ENCODE measurements at regions not wholly inside any gene's neighbourhood (a gene's known extent, or its start where the extent isn't known, plus 50 kb on each side); places are given as distances from the start of the nearest gene placed in this dataset.

DNA sequence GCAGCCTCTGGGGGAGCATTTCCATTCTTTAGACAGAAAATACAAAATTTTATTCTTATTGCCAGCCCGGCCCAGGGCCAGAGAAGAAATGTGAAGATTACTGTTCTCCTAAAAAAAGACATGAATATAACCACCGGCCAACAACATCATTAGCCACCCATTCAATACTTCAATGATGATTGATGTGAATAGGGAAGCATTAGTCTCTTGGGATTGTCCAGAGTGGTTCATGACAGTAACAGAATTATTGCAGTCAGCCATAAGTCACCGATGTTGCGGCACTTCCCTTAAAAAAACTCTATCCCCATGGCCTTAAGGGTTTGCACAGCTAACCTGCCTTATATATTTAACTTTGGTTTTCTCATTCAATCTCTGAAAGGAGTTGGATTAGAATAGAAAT is 418.7 kb downstream of the CENPC start:
- no peak for DNase-seq (ENCODE audit: low read depth in 3 of 3, low spot score in 2 of 3)

- no peak for DNase-seq (ENCODE audit: low read depth in 3 of 3, low spot score in 2 of 3)
These were observed 419.4 kb downstream of the CENPC start for GRCh38 chr4:67125636-67126514.

DNA sequence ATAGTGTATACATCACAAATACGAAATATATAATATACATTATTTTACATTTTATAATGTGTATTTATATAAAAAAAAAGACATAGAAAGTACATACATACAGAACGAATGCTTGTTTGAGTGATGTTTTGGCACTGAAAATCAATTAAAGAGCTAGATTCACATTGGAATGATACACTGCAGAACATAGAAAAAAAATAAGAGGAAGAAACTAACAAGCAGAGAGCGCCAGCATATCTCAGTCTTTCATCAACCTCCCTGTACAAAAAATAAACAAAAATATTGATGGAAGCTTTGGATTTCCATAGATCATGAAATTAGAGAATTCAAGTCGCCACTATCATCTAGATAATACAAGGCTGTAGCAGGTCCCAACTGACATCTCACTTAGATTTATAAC is 420.6 kb downstream of the CENPC start:
- DNase-seq (ENCODE audit: low read depth in 3 of 3, low spot score in 2 of 3) = no peak

- DNase-seq (ENCODE audit: low read depth in 3 of 3, low spot score in 2 of 3) = no peak
These were observed 423.3 kb downstream of the CENPC start for GRCh38 chr4:67122029-67122428.

DNA sequence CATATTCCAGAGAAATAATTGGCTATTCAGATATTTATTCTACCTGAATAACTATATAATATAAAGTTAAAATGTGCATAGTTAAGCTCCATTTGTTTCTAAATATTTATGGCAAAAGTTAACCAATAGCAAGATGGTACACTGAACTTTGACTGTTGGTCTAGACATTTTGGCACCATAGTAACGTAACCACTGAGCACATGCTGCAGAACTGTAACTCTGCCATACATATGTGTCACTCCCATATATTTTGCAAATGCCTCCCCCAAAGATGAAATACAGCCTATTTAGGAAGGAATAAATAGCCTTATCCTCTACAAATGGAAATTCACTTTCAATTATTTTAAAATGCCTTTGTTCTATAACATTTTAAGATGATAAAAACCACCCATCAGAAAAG is 424.9 kb downstream of the CENPC start:
- no peak for DNase-seq (ENCODE audit: low read depth in 3 of 3, low spot score in 2 of 3)

DNA sequence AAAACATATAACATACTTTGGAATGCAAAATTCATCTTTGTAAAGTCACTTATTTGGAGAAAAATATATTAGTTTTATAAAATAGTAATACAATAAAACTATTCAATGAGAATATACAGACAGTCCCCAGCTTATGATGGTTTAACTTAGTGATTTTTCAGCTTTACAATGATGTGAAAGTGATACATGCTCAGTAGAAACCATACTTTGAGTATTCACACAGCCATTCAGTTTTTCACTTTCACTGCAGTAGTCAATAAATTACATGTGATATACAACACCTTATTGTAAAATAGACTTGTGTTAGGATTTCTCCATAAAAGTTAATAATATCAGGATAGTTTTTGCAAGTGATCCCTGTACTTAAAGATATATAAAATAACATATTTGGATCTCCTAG is 436.0 kb downstream of the CENPC start:
- DNase-seq (ENCODE audit: low read depth in 3 of 3, low spot score in 2 of 3) = no peak

GRCh38 chr4:67106861-67107460 is 438.3 kb downstream of the CENPC start:
- DNase-seq (ENCODE audit: low read depth in 3 of 3, low spot score in 2 of 3) = no peak

GRCh38 chr4:67104145-67104544 is 441.2 kb downstream of the CENPC start:
- no peak for DNase-seq (ENCODE audit: low read depth in 3 of 3, low spot score in 2 of 3)

GRCh38 chr4:67103001-67103747 is 442.1 kb downstream of the CENPC start:
- no peak for DNase-seq (ENCODE audit: low read depth in 3 of 3, low spot score in 2 of 3)

- no peak for DNase-seq (ENCODE audit: low read depth in 3 of 3, low spot score in 2 of 3)
These were observed 443.7 kb downstream of the CENPC start for GRCh38 chr4:67101612-67102011.

- no peak for DNase-seq (ENCODE audit: low read depth in 3 of 3, low spot score in 2 of 3)
These were observed 453.0 kb downstream of the CENPC start for GRCh38 chr4:67092351-67092750.

DNA sequence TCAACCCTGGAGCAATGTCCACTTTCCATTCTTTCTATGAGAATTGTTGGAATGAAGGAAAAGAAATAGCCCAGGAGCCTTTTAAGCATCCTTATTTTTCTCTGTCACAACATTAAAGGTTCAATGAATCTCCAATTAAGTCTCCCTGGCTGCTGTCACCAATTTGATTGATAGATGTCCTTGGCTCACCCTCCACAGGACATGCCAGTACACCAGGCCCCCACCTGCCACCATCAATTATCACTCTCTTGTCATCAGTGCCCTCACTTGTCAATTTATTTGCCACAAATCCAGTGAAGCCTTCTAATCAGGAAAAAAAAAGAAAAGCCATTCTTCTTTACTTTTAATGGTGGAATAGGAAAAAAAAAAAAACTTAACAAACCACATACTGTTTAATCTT is 453.6 kb downstream of the CENPC start:
- no peak for DNase-seq (ENCODE audit: low read depth in 3 of 3, low spot score in 2 of 3)

- DNase-seq (ENCODE audit: low read depth in 3 of 3, low spot score in 2 of 3) = no peak
These were observed 457.4 kb downstream of the CENPC start for GRCh38 chr4:67087897-67088296.

GRCh38 chr4:67084783-67085182 is 460.5 kb downstream of the CENPC start:
- no peak for DNase-seq (ENCODE audit: low read depth in 3 of 3, low spot score in 2 of 3)

DNA sequence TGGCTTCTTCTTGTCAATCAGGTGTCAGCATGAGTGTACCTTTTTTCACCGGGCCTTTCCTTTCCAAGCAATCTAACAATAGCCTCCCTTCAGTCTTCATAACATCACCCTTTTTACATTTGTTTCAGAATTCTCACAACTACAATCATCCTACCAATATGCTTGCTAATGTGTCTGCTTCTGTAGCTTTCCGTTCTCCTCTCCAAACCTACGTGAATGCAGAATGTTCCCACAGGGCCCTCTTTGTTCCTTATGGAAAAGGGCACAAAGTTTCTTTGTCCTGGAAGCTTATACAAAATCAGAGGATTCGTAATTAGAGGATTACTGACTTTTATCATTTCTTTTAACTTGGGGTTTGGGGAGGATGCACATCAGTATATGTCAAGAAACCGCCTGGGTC is 461.8 kb downstream of the CENPC start:
- no peak for DNase-seq (ENCODE audit: low read depth in 3 of 3, low spot score in 2 of 3)

GRCh38 chr4:67082746-67083145 is 462.6 kb downstream of the CENPC start:
- DNase-seq (ENCODE audit: low read depth in 3 of 3, low spot score in 2 of 3) = no peak

DNA sequence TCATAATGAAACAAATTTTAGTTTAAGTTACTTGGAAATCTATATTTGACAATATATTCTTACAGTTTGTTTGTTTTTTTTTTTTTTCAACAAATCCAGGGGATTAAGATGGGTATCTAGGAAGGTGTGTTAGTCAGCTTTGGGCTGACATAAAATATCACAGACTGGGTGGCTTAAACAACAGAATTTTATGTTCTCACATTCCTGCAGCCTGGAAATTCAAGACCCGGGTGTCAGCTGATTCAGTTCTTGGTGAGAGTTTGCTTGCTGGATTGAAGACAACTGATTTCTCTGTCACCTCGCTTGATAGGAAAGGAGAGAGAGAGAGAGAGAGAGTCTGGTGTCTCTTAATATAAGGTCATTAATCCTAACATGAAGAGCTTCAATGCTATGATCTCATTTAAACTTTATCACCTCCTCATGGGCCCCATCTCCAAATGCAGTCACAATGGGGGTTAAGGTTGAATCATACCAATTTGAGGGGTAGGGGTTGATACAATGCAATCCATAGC is 465.2 kb downstream of the CENPC start:
- DNase-seq (ENCODE audit: low read depth in 3 of 3, low spot score in 2 of 3) = no peak

GRCh38 chr4:67071641-67072040 is 473.7 kb downstream of the CENPC start:
- DNase-seq (ENCODE audit: low read depth in 3 of 3, low spot score in 2 of 3) = no peak

DNA sequence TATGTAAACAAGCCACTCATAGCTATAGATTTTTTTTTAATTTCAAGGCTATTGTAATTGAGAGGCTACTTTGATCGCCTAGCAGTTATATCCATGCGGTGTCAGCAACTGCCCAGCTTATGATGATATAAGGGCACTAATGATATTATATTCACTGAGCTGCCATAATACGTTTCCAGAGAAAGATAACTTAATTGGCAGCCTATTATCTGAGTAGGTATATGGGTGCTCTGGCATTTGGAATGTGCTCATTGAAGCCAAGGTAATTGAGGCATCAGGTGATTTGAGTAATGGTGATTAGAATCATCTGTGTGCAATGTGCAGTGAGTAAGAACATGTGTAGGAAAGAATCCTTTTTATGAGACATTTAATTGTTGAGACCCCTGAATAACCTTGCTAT is 490.0 kb downstream of the CENPC start:
- DNase-seq (ENCODE audit: low read depth in 3 of 3, low spot score in 2 of 3) = no peak

DNA sequence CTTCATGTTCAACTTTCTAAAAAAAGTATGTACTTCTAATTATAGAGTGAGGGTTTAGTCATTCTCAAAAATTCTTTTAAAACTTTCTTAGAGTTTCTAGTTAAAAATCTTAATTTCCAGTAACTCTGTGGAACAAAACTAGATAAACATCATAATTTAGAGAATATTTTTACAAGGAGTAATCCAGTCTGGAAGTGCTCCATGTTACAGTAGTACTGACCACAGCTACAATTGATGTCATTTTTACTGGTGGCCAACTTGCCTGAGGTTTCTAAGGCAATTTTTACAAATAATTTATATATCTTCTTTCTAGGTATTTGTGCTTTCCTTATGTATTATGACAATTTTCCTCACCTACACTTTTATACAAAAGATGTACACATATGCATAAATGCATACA is 490.4 kb downstream of the CENPC start:
- DNase-seq (ENCODE audit: low read depth in 3 of 3, low spot score in 2 of 3) = no peak
